Activated CD8-positive, alpha-beta T cell treated with anti-CD3 and anti-CD28 coated beads for 36 hours (primary cell): ENCODE measurements at regions not wholly inside any gene's neighbourhood (a gene's known extent, or its start where the extent isn't known, plus 50 kb on each side); places are given as distances from the start of the nearest gene placed in this dataset.

Source experiments
- ATAC-seq: fragments of 200-7000 bp; cut with Tn5 transposase; one replicate; pipeline ENCODE4 v1.10.0; 2021; ENCODE audit warnings: mild to moderate bottlenecking, moderate library complexity
- CTCF ChIA-PET: fragments of 350-600 bp; sonication (Branson Sonifier 250); formaldehyde crosslinking; loops from one replicate; lab custom pipeline; 2021; ENCODE audit warnings: antibody characterized with exemption; lab: Charles Lee
- POLR2A ChIA-PET: fragments of 350-600 bp; sonication (Branson Sonifier 250); formaldehyde crosslinking; loops from one replicate; lab custom pipeline; 2021; ENCODE audit warnings: antibody characterized with exemption; lab: Charles Lee
- DNase-seq: peaks from one replicate; pipeline ENCODE4 v3.0.0-alpha.2; 2020
- H3K27ac Mint-ChIP-seq: one replicate; pipeline ENCODE4 v1.8.0; 2021; ENCODE audit warnings: mild to moderate bottlenecking, mixed read lengths
- H3K27me3 Mint-ChIP-seq: one replicate; pipeline ENCODE4 v1.8.0; 2021; ENCODE audit warnings: mixed read lengths
- H3K36me3 Mint-ChIP-seq: one replicate; pipeline ENCODE4 v1.8.0; 2021; ENCODE audit warnings: low read depth, mixed read lengths
- H3K4me1 Mint-ChIP-seq: one replicate; pipeline ENCODE4 v1.8.0; 2021; ENCODE audit warnings: low read depth, mixed read lengths
- H3K4me3 Mint-ChIP-seq: one replicate; pipeline ENCODE4 v1.8.0; 2021; ENCODE audit warnings: mild to moderate bottlenecking, moderate library complexity, mixed read lengths
- H3K9me3 Mint-ChIP-seq: one replicate; pipeline ENCODE4 v1.8.0; 2021; ENCODE audit warnings: mixed read lengths
- intact Hi-C: fragments of 100-400 bp; cut with micrococcal nuclease; formaldehyde crosslinking; loops from one replicate; pipeline ENCODE4 v1.10.0; 2022
- TF ChIP-seq, protein P1 (sequence below): fragments of 200-600 bp; IDR thresholded peaks from one replicate; pipeline ENCODE4 v1.8.0; 2022; ENCODE audit warnings: antibody characterized with exemption, mild to moderate bottlenecking

GRCh38 chr15:81466741-81467140 lies 92.7 kb upstream of the TMC3 start:
- ATAC-seq (no peak), DNase-seq (no peak)
- TF ChIP-seq, protein P1, sequence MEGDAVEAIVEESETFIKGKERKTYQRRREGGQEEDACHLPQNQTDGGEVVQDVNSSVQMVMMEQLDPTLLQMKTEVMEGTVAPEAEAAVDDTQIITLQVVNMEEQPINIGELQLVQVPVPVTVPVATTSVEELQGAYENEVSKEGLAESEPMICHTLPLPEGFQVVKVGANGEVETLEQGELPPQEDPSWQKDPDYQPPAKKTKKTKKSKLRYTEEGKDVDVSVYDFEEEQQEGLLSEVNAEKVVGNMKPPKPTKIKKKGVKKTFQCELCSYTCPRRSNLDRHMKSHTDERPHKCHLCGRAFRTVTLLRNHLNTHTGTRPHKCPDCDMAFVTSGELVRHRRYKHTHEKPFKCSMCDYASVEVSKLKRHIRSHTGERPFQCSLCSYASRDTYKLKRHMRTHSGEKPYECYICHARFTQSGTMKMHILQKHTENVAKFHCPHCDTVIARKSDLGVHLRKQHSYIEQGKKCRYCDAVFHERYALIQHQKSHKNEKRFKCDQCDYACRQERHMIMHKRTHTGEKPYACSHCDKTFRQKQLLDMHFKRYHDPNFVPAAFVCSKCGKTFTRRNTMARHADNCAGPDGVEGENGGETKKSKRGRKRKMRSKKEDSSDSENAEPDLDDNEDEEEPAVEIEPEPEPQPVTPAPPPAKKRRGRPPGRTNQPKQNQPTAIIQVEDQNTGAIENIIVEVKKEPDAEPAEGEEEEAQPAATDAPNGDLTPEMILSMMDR, result no peak
- Mint-ChIP-seq H3K36me3 (peaks cover 7% of the 10 kb centered on the region), H3K27me3 (peaks cover 5% of the 10 kb centered on the region), H3K4me1 (no peaks in the 10 kb centered on the region), H3K27ac (no peak overlapping the region), H3K9me3 (peaks cover 19% of the 10 kb centered on the region), H3K4me3 (no peak overlapping the region)
- ChIA-PET POLR2A (no interaction called here), CTCF (interaction anchor here (1.4 kb wide), 1 partner anchor 15 kb away, joined by 3 read pairs; no protein-coding TSS in a partner anchor)
- intact Hi-C loops, result no loop called here

- no peaks in the 10 kb centered on the region for H3K36me3 Mint-ChIP-seq
- ATAC-seq (no peak), DNase-seq (no peak)
- POLR2A ChIA-PET, result no interaction called here
- CTCF ChIA-PET, result no interaction called here
- peaks cover 10% of the 10 kb centered on the region for H3K4me1 Mint-ChIP-seq
- intact Hi-C loops, result no loop called here
- H3K4me3 Mint-ChIP-seq, result no peak overlapping the region
- TF ChIP-seq, protein P1, result no peak
- H3K27me3 Mint-ChIP-seq, result no peaks in the 10 kb centered on the region
- H3K27ac Mint-ChIP-seq, result no peak overlapping the region
- no peaks in the 10 kb centered on the region for H3K9me3 Mint-ChIP-seq
Measured at GRCh38 chr15:81454024-81454423, 80.0 kb upstream of the TMC3 start.

- Mint-ChIP-seq H3K36me3 (no peaks in the 10 kb centered on the region), H3K4me1 (no peaks in the 10 kb centered on the region), H3K27me3 (peaks cover 1% of the 10 kb centered on the region), H3K9me3 (peaks cover 5% of the 10 kb centered on the region), H3K4me3 (no peak overlapping the region), H3K27ac (no peak overlapping the region)
- ATAC-seq, result no peak
- no peak for DNase-seq
- intact Hi-C loops, result no loop called here
- ChIA-PET CTCF (no interaction called here), POLR2A (no interaction called here)
- TF ChIP-seq, protein P1, result no peak
Measured at GRCh38 chr15:81450721-81451120, 76.7 kb upstream of the TMC3 start.

- intact Hi-C loops, result no loop called here
- Mint-ChIP-seq H3K27me3 (peaks cover 1% of the 10 kb centered on the region), H3K27ac (no peak overlapping the region), H3K4me1 (no peaks in the 10 kb centered on the region), H3K9me3 (peaks cover 5% of the 10 kb centered on the region), H3K4me3 (no peak overlapping the region), H3K36me3 (no peaks in the 10 kb centered on the region)
- no peak for DNase-seq
- TF ChIP-seq, protein P1, result no peak
- no peak for ATAC-seq
- ChIA-PET POLR2A (interaction anchor here (0.5 kb wide), 1 partner anchor 10 kb away, joined by 3 read pairs; no protein-coding TSS in a partner anchor), CTCF (no interaction called here)
Measured at GRCh38 chr15:81449836-81450474, 75.9 kb upstream of the TMC3 start.

- H3K36me3 Mint-ChIP-seq, result no peaks in the 10 kb centered on the region
- H3K4me3 Mint-ChIP-seq, result no peak overlapping the region
- peaks cover 8% of the 10 kb centered on the region for H3K27me3 Mint-ChIP-seq
- no peak overlapping the region for H3K27ac Mint-ChIP-seq
- H3K4me1 Mint-ChIP-seq, result no peaks in the 10 kb centered on the region
- CTCF ChIA-PET, result no interaction called here
- POLR2A ChIA-PET, result no interaction called here
- peaks cover 5% of the 10 kb centered on the region for H3K9me3 Mint-ChIP-seq
- intact Hi-C loops, result no loop called here
- TF ChIP-seq, protein P1, result no peak
- no peak for ATAC-seq
- no peak for DNase-seq
Measured at GRCh38 chr15:81443040-81443820, 69.2 kb upstream of the TMC3 start.
